Astrocyte (in vitro differentiated cells and primary cell): ENCODE measurements at regions not wholly inside any gene's neighbourhood (a gene's known extent, or its start where the extent isn't known, plus 50 kb on each side); places are given as distances from the start of the nearest gene placed in this dataset.

Experiments used
- DNase-seq: peaks from one replicate; pipeline ENCODE4 v3.0.0-alpha.2; 2010; ENCODE audit warnings: low read depth
- FAIRE-seq: peaks from 2 replicates; lab custom pipeline; 2011; peaks lifted over from hg19 to GRCh38; lab: Jason Lieb, UNC
- H2AFZ ChIP-seq: 2 replicates; pipeline ENCODE4 v1.6.0; 2012; ENCODE audit warnings: low read depth, low read length, inconsistent platforms
- H3K27ac ChIP-seq: 2 replicates; pipeline ENCODE4 v1.5.1; 2011; ENCODE audit warnings: low read depth, low read length, inconsistent platforms
- H3K27me3 ChIP-seq: 2 replicates; pipeline ENCODE4 v1.6.0; 2011; ENCODE audit warnings: low read length, inconsistent platforms; ENCODE audit not compliant: insufficient read depth
- H3K36me3 ChIP-seq: 2 replicates; pipeline ENCODE4 v1.5.1; 2011; ENCODE audit warnings: low read length, inconsistent platforms; ENCODE audit not compliant: insufficient read depth
- H3K4me1 ChIP-seq: 2 replicates; pipeline ENCODE4 v1.5.1; 2011; ENCODE audit warnings: low read length, inconsistent platforms; ENCODE audit not compliant: insufficient read depth
- H3K4me2 ChIP-seq: 2 replicates; pipeline ENCODE4 v1.6.0; 2012; ENCODE audit warnings: low read length, inconsistent platforms
- H3K4me3 ChIP-seq: 2 replicates; pipeline ENCODE4 v1.5.1; 2011; ENCODE audit warnings: low read depth, mild to moderate bottlenecking, low read length, inconsistent platforms; ENCODE audit not compliant: insufficient read depth
- H3K79me2 ChIP-seq: 2 replicates; pipeline ENCODE4 v1.6.0; 2012; ENCODE audit warnings: mild to moderate bottlenecking, low read length, inconsistent platforms; ENCODE audit not compliant: insufficient read depth
- H3K9ac ChIP-seq: 2 replicates; pipeline ENCODE4 v1.6.0; 2012; ENCODE audit warnings: mild to moderate bottlenecking, low read length, inconsistent platforms
- H3K9me3 ChIP-seq: 2 replicates; pipeline ENCODE4 v1.5.1; 2012; ENCODE audit warnings: low read depth, mild to moderate bottlenecking, low read length, inconsistent platforms; ENCODE audit not compliant: insufficient read depth
- H4K20me1 ChIP-seq: 2 replicates; pipeline ENCODE4 v1.6.0; 2012; ENCODE audit warnings: low read length, inconsistent platforms; ENCODE audit not compliant: insufficient read depth
- H3K27ac Mint-ChIP-seq: one replicate; pipeline ENCODE4 v1.8.0; 2021; ENCODE audit warnings: mild to moderate bottlenecking, mixed read lengths; ENCODE audit not compliant: unreplicated experiment
- H3K27me3 Mint-ChIP-seq: one replicate; pipeline ENCODE4 v1.8.0; 2021; ENCODE audit warnings: low read depth, mixed read lengths; ENCODE audit not compliant: unreplicated experiment
- H3K36me3 Mint-ChIP-seq: one replicate; pipeline ENCODE4 v1.8.0; 2021; ENCODE audit warnings: low read depth, mixed read lengths; ENCODE audit not compliant: unreplicated experiment
- H3K4me1 Mint-ChIP-seq: one replicate; pipeline ENCODE4 v1.8.0; 2021; ENCODE audit warnings: low read depth, mixed read lengths; ENCODE audit not compliant: unreplicated experiment
- H3K4me3 Mint-ChIP-seq: one replicate; pipeline ENCODE4 v1.8.0; 2021; ENCODE audit warnings: mild to moderate bottlenecking, moderate library complexity, mixed read lengths; ENCODE audit not compliant: unreplicated experiment
- H3K9me3 Mint-ChIP-seq: one replicate; pipeline ENCODE4 v1.8.0; 2021; ENCODE audit warnings: mild to moderate bottlenecking, mixed read lengths; ENCODE audit not compliant: unreplicated experiment
- EZH2 ChIP-seq: IDR thresholded peaks from 2 replicates; pipeline ENCODE4 v1.6.1; 2012; ENCODE audit warnings: mild to moderate bottlenecking, low read length, inconsistent platforms; ENCODE audit not compliant: insufficient read depth
- TF ChIP-seq, protein P1 (sequence below): IDR thresholded peaks from 2 replicates; pipeline ENCODE4 v1.5.1; 2011; ENCODE audit warnings: low read depth, mild to moderate bottlenecking, inconsistent platforms, low read length, moderate library complexity; ENCODE audit not compliant: insufficient read depth

DNA sequence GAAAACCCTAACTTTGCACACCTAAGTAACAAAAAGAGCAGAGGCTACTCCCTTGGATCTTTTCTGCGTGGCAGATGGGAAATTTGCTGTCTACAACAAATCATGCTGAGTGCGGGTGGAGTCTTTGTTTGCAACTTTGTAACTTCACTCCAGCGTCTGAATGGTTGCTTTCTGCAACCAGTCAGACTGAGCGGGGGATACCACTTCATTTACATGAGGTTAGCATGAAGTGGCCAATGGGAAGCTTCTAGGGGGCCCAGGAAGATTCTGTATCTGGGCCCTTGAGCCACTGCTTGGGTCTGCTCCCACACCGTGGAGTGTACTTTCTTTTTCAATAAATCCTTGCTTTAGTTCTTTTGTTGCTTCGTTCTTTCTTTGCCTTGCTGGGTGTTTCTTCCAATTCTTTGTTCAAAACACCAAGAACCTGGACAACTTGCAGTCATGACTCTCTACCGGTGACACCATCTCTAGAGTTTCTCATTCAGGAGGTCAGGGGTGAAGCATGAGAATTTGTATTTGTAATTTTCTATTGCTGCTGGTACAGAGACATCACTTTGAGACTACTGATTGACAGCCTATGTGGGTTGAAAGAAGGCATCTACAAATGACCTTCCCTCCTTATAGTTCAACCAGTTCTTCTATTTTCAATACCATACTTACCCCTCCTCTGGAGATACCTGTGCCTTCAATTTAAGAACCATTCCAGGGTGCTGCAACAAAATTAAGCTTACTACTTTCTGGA lies 55.8 kb upstream of the RC3H1 start:
- DNase-seq (peak; percentile 7), FAIRE-seq (no peak)
- Mint-ChIP-seq H3K36me3 (peaks cover 3% of the 10 kb centered on the region), H3K27ac (no peak overlapping the region), H3K4me3 (no peak overlapping the region), H3K9me3 (peaks cover 11% of the 10 kb centered on the region), H3K4me1 (peaks cover 2% of the 10 kb centered on the region), H3K27me3 (peaks cover 3% of the 10 kb centered on the region)
- TF ChIP-seq, protein P1, sequence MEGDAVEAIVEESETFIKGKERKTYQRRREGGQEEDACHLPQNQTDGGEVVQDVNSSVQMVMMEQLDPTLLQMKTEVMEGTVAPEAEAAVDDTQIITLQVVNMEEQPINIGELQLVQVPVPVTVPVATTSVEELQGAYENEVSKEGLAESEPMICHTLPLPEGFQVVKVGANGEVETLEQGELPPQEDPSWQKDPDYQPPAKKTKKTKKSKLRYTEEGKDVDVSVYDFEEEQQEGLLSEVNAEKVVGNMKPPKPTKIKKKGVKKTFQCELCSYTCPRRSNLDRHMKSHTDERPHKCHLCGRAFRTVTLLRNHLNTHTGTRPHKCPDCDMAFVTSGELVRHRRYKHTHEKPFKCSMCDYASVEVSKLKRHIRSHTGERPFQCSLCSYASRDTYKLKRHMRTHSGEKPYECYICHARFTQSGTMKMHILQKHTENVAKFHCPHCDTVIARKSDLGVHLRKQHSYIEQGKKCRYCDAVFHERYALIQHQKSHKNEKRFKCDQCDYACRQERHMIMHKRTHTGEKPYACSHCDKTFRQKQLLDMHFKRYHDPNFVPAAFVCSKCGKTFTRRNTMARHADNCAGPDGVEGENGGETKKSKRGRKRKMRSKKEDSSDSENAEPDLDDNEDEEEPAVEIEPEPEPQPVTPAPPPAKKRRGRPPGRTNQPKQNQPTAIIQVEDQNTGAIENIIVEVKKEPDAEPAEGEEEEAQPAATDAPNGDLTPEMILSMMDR: no peak
- TF ChIP-seq EZH2: no peak
- Histone ChIP-seq H3K4me1 (no peaks in the 10 kb centered on the region), H4K20me1 (no peaks in the 10 kb centered on the region), H3K36me3 (no peaks in the 10 kb centered on the region), H3K27me3 (no peaks in the 10 kb centered on the region), H3K27ac (no peak overlapping the region), H3K4me2 (no peak overlapping the region), H3K9me3 (no peaks in the 10 kb centered on the region), H3K9ac (no peak overlapping the region), H2AFZ (peak overlapping the region; percentile 23), H3K4me3 (no peak overlapping the region), H3K79me2 (no peaks in the 10 kb centered on the region)

- H3K9me3 ChIP-seq: no peaks in the 10 kb centered on the region
- H3K36me3 Mint-ChIP-seq: no peaks in the 10 kb centered on the region
- no peaks in the 10 kb centered on the region for H3K27me3 Mint-ChIP-seq
- H3K9ac ChIP-seq: no peak overlapping the region
- peak overlapping the region; percentile 16 for H3K4me2 ChIP-seq
- peaks cover 2% of the 10 kb centered on the region for H3K4me1 Mint-ChIP-seq
- no peak for FAIRE-seq
- no peaks in the 10 kb centered on the region for H4K20me1 ChIP-seq
- H3K4me3 ChIP-seq: no peak overlapping the region
- H3K4me1 ChIP-seq: no peaks in the 10 kb centered on the region
- H2AFZ ChIP-seq: no peak overlapping the region
- no peak for DNase-seq
- TF ChIP-seq, protein P1: no peak
- TF ChIP-seq EZH2: no peak
- peaks cover 5% of the 10 kb centered on the region for H3K9me3 Mint-ChIP-seq
- H3K27me3 ChIP-seq: no peaks in the 10 kb centered on the region
- no peaks in the 10 kb centered on the region for H3K36me3 ChIP-seq
- H3K4me3 Mint-ChIP-seq: no peak overlapping the region
- no peak overlapping the region for H3K27ac Mint-ChIP-seq
- no peak overlapping the region for H3K27ac ChIP-seq
- H3K79me2 ChIP-seq: no peaks in the 10 kb centered on the region
These were observed 53.1 kb upstream of the RC3H1 start for GRCh38 chr1:174075245-174075692.

- Histone ChIP-seq H4K20me1 (no peaks in the 10 kb centered on the region), H3K4me3 (no peak overlapping the region), H3K27ac (no peak overlapping the region), H3K4me2 (no peak overlapping the region), H3K36me3 (no peaks in the 10 kb centered on the region), H3K9ac (no peak overlapping the region), H3K4me1 (no peaks in the 10 kb centered on the region), H3K79me2 (no peaks in the 10 kb centered on the region), H3K27me3 (no peaks in the 10 kb centered on the region), H2AFZ (no peak overlapping the region), H3K9me3 (no peaks in the 10 kb centered on the region)
- DNase-seq (peak; percentile 16), FAIRE-seq (no peak)
- peaks cover 5% of the 10 kb centered on the region for H3K9me3 Mint-ChIP-seq
- no peak for TF ChIP-seq EZH2
- TF ChIP-seq, protein P1: peak; percentile 21
- H3K27me3 Mint-ChIP-seq: no peaks in the 10 kb centered on the region
- H3K27ac Mint-ChIP-seq: no peak overlapping the region
- H3K36me3 Mint-ChIP-seq: no peaks in the 10 kb centered on the region
- no peak overlapping the region for H3K4me3 Mint-ChIP-seq
- H3K4me1 Mint-ChIP-seq: peaks cover 2% of the 10 kb centered on the region
These were observed 52.6 kb upstream of the RC3H1 start for GRCh38 chr1:174074757-174075156.
